HFFc6 (cell line): ENCODE measurements at regions not wholly inside any gene's neighbourhood (a gene's known extent, or its start where the extent isn't known, plus 50 kb on each side); places are given as distances from the start of the nearest gene placed in this dataset.
A peak's percentile ranks its signal among the peaks of the same experiment; 100 is the strongest.

Experiments used
- DNase-seq: peaks from one replicate; pipeline ENCODE4 v3.0.0-alpha.2; 2018
- H3K27ac Mint-ChIP-seq: 2 replicates; pipeline ENCODE4 v1.8.0; 2020; ENCODE audit warnings: mild to moderate bottlenecking, mixed read lengths
- H3K27me3 Mint-ChIP-seq: 2 replicates; pipeline ENCODE4 v1.8.0; 2021; ENCODE audit warnings: mild to moderate bottlenecking, moderate library complexity, mixed read lengths; ENCODE audit not compliant: insufficient read depth
- H3K36me3 Mint-ChIP-seq: 2 replicates; pipeline ENCODE4 v1.8.0; 2021; ENCODE audit warnings: low read depth, mixed read lengths
- H3K4me1 Mint-ChIP-seq: 2 replicates; pipeline ENCODE4 v1.8.0; 2020; ENCODE audit warnings: low read depth, mixed read lengths
- H3K4me3 Mint-ChIP-seq: 2 replicates; pipeline ENCODE4 v1.8.0; 2020; ENCODE audit warnings: mild to moderate bottlenecking, moderate library complexity, mixed read lengths
- H3K9me3 Mint-ChIP-seq: 2 replicates; pipeline ENCODE4 v1.8.0; 2020; ENCODE audit warnings: mild to moderate bottlenecking, mixed read lengths
- CTCF ChIP-seq: fragments of 200-600 bp; sonication (generic); IDR thresholded peaks from 2 replicates; pipeline ENCODE4 v1.5.0; 2021; ENCODE audit warnings: antibody characterized with exemption, mild to moderate bottlenecking

- Mint-ChIP-seq H3K36me3 (no peaks in the 10 kb centered on the region), H3K4me3 (no peak overlapping the region), H3K4me1 (peaks cover 13% of the 10 kb centered on the region), H3K9me3 (no peaks in the 10 kb centered on the region), H3K27ac (no peak overlapping the region), H3K27me3 (peaks cover 23% of the 10 kb centered on the region)
- no peak for DNase-seq
- TF ChIP-seq CTCF, result no peak
Measured at GRCh38 chr2:64311191-64311910, 142.6 kb upstream of the LGALSL start.

- Mint-ChIP-seq H3K4me1 (peaks cover 13% of the 10 kb centered on the region), H3K27me3 (peaks cover 26% of the 10 kb centered on the region), H3K36me3 (no peaks in the 10 kb centered on the region), H3K4me3 (peak overlapping the region; percentile 76), H3K9me3 (no peaks in the 10 kb centered on the region), H3K27ac (peak overlapping the region; percentile 62; the same call in 1 of the 2 replicates)
- DNase-seq, result peak; percentile 81
- TF ChIP-seq CTCF, result peak; percentile 76
Measured at GRCh38 chr2:64311948-64312621, 141.9 kb upstream of the LGALSL start.

- peak; percentile 25; the same call in 1 of the 2 replicates for TF ChIP-seq CTCF
- peak overlapping the region; percentile 76; the same call in 1 of the 2 replicates for H3K4me3 Mint-ChIP-seq
- no peaks in the 10 kb centered on the region for H3K9me3 Mint-ChIP-seq
- peaks cover 13% of the 10 kb centered on the region for H3K4me1 Mint-ChIP-seq
- no peak for DNase-seq
- no peak overlapping the region for H3K27ac Mint-ChIP-seq
- peaks cover 26% of the 10 kb centered on the region for H3K27me3 Mint-ChIP-seq
- H3K36me3 Mint-ChIP-seq, result no peaks in the 10 kb centered on the region
Measured at GRCh38 chr2:64312622-64313397, 141.2 kb upstream of the LGALSL start.

- Mint-ChIP-seq H3K27me3 (peaks cover 26% of the 10 kb centered on the region), H3K4me3 (no peak overlapping the region), H3K36me3 (no peaks in the 10 kb centered on the region), H3K9me3 (no peaks in the 10 kb centered on the region), H3K4me1 (peaks cover 13% of the 10 kb centered on the region), H3K27ac (no peak overlapping the region)
- DNase-seq, result no peak
- no peak for TF ChIP-seq CTCF
Measured at GRCh38 chr2:64313398-64313723, 140.6 kb upstream of the LGALSL start.

GRCh38 chr2:64315291-64315960 is 138.5 kb upstream of the LGALSL start:
- TF ChIP-seq CTCF, result no peak
- Mint-ChIP-seq H3K36me3 (no peaks in the 10 kb centered on the region), H3K27ac (no peak overlapping the region), H3K9me3 (no peaks in the 10 kb centered on the region), H3K4me1 (peaks cover 13% of the 10 kb centered on the region), H3K27me3 (peaks cover 41% of the 10 kb centered on the region), H3K4me3 (no peak overlapping the region)
- DNase-seq, result no peak
